SK-N-MC (cell line): ENCODE measurements at regions not wholly inside any gene's neighbourhood (a gene's known extent, or its start where the extent isn't known, plus 50 kb on each side); places are given as distances from the start of the nearest gene placed in this dataset.
A peak's percentile ranks its signal among the peaks of the same experiment; 100 is the strongest.
"Not testable (repeated sequence)": the region's sequence is repeated elsewhere in the genome, so short reads cannot be mapped to it uniquely, and the experiment has no call there.

Experiments used
- DNase-seq: peaks from one replicate; pipeline ENCODE4 v3.0.0-alpha.2; 2011; ENCODE audit warnings: low read depth, low spot score
- H3K27ac ChIP-seq: fragments of 200-600 bp; sonication (generic); 2 replicates; pipeline ENCODE4 v1.5.1; 2016; ENCODE audit warnings: mixed run types
- H3K36me3 ChIP-seq: fragments of 200-600 bp; sonication (generic); 2 replicates; pipeline ENCODE4 v1.6.1; 2017; ENCODE audit warnings: antibody characterized with exemption, low read length, mixed read lengths; ENCODE audit not compliant: insufficient read depth
- H3K4me3 ChIP-seq: fragments of 200-600 bp; sonication (generic); 2 replicates; pipeline ENCODE4 v1.5.1; 2016
- H3K9ac ChIP-seq: fragments of 200-600 bp; sonication (generic); 2 replicates; pipeline ENCODE4 v1.8.0; 2017; ENCODE audit warnings: mixed run types, mixed read lengths; ENCODE audit not compliant: insufficient read length
- H3K9me3 ChIP-seq: fragments of 200-600 bp; sonication (generic); 2 replicates; pipeline ENCODE4 v1.6.1; 2017; ENCODE audit warnings: low read depth, mild to moderate bottlenecking, antibody characterized with exemption, low read length, moderate library complexity, mixed read lengths
- EZH2 ChIP-seq: fragments of 200-600 bp; sonication (generic); IDR thresholded peaks from one replicate; pipeline ENCODE4 v1.6.1; 2017; ENCODE audit warnings: antibody characterized with exemption
- FOXP2 ChIP-seq: optimal IDR thresholded peaks from 2 replicates; pipeline ENCODE3; 2011; ENCODE audit warnings: mild to moderate bottlenecking, moderate library complexity; ENCODE audit not compliant: insufficient read depth; ENCODE audit errors: extremely low read length, control extremely low read depth
- POLR2AphosphoS5 ChIP-seq: IDR thresholded peaks from 2 replicates; pipeline ENCODE4 v1.6.1; 2012; ENCODE audit warnings: mild to moderate bottlenecking, low read depth, low read length, borderline replicate concordance

DNA sequence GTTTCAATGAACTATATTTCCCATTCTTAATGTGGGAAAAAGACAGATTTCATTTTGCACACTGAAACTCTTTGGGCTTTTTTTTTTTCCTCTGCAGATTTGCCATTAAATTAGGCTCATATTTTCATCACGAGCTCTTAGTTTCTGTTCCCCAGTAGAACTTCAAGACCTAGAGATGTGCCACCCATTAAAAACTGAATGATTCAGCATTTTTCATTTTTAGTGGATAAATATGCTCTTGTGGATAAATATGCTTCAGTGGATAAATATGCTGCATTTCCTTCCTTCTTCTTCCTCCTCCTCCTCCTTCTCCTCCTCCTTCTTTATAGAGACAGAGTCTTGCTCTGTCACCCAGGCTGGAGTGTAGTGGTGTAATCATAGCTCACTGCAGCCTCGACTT is 322.4 kb upstream of the PRKX start:
- H3K9me3 ChIP-seq, result no peaks in the 10 kb centered on the region
- peak overlapping the region; percentile 71; the same call in 1 of the 2 replicates for H3K27ac ChIP-seq
- TF ChIP-seq EZH2 (no peak), FOXP2 (no peak), POLR2AphosphoS5 (no peak)
- H3K4me3 ChIP-seq, result peak overlapping the region; percentile 61
- DNase-seq, result no peak
- no peaks in the 10 kb centered on the region for H3K36me3 ChIP-seq
- no peak overlapping the region for H3K9ac ChIP-seq

DNA sequence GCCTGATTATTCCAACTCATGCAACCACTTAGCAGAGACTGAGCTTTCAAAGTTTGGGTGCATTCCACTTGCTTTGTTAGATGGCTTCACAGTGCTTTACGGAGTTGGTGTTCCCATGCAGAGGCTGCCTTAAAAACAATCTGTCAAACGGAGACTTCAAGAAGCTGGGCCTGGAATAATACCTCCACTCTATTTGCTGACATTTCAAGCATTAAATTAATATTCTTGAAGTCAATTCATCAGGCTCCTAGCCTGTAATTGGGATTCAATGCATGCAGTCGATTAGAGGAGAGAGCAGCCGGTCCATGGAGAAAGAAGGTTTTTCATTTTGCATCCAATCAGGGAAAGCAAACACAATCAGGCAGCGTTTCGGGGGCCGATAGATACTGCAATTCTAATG is 314.7 kb upstream of the PRKX start:
- Histone ChIP-seq H3K36me3 (no peaks in the 10 kb centered on the region), H3K4me3 (no peak overlapping the region), H3K9me3 (no peaks in the 10 kb centered on the region), H3K9ac (no peak overlapping the region), H3K27ac (no peak overlapping the region)
- TF ChIP-seq FOXP2, result no peak
- no peak for TF ChIP-seq EZH2
- no peak for TF ChIP-seq POLR2AphosphoS5
- no peak for DNase-seq

DNA sequence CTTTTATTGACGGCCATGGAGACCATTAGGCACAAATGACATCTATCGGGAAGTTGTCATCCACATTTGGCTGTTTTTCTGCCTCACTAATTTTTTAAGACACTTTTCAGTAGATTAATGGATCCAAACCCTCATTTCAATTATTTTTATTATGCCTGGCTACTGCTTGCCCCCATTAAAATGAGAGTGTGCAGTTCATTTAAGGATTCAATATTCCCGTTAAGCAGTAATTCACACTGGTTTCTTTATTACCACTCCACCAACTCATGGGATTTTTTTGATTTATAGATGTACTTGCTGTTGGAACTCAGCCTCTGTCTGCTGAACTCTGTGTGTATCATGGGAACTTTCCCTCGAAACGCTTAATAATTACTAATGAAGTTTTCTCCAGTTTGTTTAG is 291.8 kb upstream of the PRKX start:
- H3K36me3 ChIP-seq, result no peaks in the 10 kb centered on the region
- H3K9ac ChIP-seq, result no peak overlapping the region
- no peaks in the 10 kb centered on the region for H3K9me3 ChIP-seq
- TF ChIP-seq POLR2AphosphoS5, result no peak
- TF ChIP-seq FOXP2, result no peak
- no peak for TF ChIP-seq EZH2
- no peak overlapping the region for H3K27ac ChIP-seq
- no peak for DNase-seq
- H3K4me3 ChIP-seq, result no peak overlapping the region

DNA sequence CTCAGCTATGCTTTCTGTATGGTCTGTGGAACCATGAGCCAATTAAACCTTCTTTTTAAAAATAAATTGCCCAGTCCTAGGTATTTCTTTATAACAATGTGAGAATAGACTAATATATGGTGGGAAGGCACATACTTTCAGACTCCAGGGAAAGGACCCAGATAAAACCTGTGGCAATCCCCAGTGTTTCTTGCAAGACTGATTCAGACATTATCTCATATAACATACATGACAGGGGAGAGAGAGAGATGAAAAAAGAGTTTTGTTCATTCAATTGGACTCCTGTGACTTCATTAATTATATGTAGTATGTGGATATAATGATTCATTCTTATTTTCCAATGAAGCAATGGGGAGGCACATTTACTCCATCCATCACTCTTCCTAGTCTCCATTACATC is 291.4 kb upstream of the PRKX start:
- Histone ChIP-seq H3K9me3 (no peaks in the 10 kb centered on the region), H3K36me3 (no peaks in the 10 kb centered on the region), H3K9ac (no peak overlapping the region), H3K4me3 (no peak overlapping the region), H3K27ac (no peak overlapping the region)
- DNase-seq, result no peak
- no peak for TF ChIP-seq POLR2AphosphoS5
- no peak for TF ChIP-seq FOXP2
- TF ChIP-seq EZH2, result no peak

DNA sequence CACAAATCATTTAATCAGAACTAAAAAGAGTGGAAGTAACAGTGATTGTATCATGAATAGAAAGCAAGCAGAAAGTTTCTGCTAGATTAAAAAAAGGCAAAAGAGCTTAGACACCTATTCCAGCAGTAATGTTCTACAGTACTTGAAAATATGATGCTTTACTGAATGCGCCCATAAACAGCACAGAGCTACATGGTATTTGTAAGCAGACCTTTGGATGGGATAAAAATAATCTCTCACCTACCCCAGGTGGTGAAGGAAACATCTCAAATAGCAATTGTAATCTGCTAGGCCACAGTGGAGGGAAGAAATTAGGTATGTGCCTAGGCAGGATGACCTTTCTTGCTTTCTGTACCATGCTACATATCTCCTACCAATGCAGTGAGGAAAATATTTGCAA is 280.9 kb upstream of the PRKX start:
- no peak overlapping the region for H3K27ac ChIP-seq
- H3K4me3 ChIP-seq, result no peak overlapping the region
- DNase-seq, result no peak
- TF ChIP-seq FOXP2, result no peak
- no peak for TF ChIP-seq EZH2
- TF ChIP-seq POLR2AphosphoS5, result no peak
- no peaks in the 10 kb centered on the region for H3K9me3 ChIP-seq
- H3K36me3 ChIP-seq, result no peaks in the 10 kb centered on the region
- H3K9ac ChIP-seq, result no peak overlapping the region

DNA sequence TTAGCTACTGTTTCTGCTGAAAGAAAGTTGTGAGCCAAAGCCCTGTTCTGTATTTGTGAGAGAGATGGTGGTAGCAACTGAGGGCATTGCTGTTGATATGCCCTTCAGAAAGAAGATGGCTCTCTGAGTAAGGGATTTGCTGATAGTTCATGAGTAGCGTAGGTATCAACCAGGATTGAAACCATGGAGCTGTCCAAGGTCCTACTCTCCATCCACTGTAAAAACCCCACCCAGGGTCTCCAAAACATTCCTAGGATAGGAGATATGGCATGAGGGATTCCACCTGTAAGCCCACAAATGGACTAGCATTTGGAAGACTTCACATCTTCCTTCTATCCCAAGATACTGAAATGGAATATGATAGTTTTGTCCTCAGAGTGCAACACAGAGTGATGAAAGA is 277.1 kb upstream of the PRKX start:
- no peak overlapping the region for H3K27ac ChIP-seq
- TF ChIP-seq FOXP2, result no peak
- TF ChIP-seq EZH2, result no peak
- TF ChIP-seq POLR2AphosphoS5, result no peak
- H3K9ac ChIP-seq, result no peak overlapping the region
- H3K4me3 ChIP-seq, result no peak overlapping the region
- no peaks in the 10 kb centered on the region for H3K9me3 ChIP-seq
- H3K36me3 ChIP-seq, result no peaks in the 10 kb centered on the region
- peak; percentile 10 for DNase-seq

DNA sequence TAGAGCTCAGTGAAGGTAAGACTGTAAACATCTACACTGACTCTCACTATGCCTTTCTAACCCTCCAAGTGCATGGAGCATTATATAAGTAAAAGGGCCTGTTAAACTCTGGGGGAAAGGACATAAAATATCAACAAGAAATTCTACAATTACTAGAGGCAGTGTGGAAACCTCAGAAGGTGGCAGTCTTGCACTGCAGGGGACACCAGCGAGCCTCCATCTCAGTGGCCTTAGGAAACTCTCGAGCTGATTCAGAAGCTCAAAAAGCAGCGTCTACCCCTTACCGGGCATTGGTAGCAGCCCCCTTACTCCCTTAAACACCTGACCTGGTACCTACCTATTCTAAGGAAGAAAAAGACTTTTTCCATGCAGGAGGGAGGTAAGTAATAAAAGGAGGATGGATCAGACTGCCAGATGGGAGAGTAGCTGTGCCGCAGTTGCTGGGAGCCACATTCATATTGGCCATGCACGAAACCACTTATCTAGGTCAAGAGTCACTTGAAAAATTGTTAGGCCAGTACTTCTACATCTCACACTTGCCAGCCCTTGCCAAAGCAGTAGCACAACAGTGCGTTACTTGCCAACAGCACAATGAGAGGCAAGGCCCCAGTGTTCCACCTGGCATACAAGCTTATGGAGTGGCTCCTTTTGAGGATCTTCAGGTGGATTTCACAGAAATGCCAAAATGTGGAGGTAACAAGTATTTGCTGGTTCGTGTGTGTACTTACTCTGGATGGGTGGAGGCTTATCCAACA is 258.8 kb upstream of the PRKX start:
- not testable (repeated sequence) for H3K4me3 ChIP-seq, H3K27ac ChIP-seq, H3K36me3 ChIP-seq, H3K9ac ChIP-seq, DNase-seq, H3K9me3 ChIP-seq

DNA sequence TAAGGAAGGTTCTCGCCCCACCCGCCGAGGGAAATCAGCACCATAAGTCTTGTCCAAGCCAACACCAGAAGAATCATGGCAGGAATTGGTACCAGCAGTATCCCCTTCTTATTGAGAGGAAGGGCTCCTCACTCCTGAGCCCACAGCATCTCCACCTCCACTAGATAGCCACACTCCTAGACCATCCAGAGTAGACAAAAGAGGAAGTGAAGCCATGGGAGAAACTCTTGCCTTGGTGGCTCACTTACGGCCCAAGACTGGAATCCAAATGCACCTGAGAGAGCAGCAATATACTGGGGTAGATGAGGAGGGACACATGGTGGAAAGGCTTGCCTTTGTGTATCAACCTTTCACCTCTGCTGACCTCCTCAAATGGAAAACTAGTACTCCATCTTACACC is 255.3 kb upstream of the PRKX start:
- Histone ChIP-seq H3K4me3 (no peak overlapping the region), H3K9ac (no peak overlapping the region), H3K36me3 (no peaks in the 10 kb centered on the region), H3K9me3 (no peaks in the 10 kb centered on the region), H3K27ac (no peak overlapping the region)
- no peak for DNase-seq
- TF ChIP-seq FOXP2 (no peak), POLR2AphosphoS5 (no peak), EZH2 (no peak)

DNA sequence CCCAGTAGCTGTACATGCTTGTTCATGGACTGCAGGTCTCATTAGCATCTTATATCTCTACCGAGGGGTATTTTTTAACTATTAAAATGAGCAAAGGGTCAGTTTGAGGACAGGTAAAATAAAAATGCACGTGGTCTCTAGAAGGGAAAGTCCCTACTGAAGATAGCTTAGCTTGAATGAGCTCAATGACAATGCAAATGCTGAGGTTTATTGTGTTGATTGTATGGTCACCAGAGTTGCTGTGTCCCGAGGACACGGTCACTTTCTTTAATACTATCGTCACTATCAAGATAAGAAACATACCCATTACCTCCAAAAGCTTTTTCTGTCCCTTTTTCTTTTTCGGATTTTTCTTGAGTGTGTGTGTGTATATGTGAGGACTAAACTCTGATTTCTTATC is 250.5 kb upstream of the PRKX start:
- Histone ChIP-seq H3K9me3 (no peaks in the 10 kb centered on the region), H3K9ac (no peak overlapping the region), H3K27ac (peak overlapping the region; percentile 91)

More for the DNA sequence above, 250.5 kb upstream of the PRKX start:
- DNase-seq, result no peak
- Histone ChIP-seq H3K36me3 (no peaks in the 10 kb centered on the region), H3K4me3 (no peak overlapping the region)
- TF ChIP-seq FOXP2, result no peak
- TF ChIP-seq EZH2, result no peak
- no peak for TF ChIP-seq POLR2AphosphoS5
